ENCODE measurements at regions not wholly inside any gene's neighbourhood (a gene's known extent, or its start where the extent isn't known, plus 50 kb on each side); places are given as distances from the start of the nearest gene placed in this dataset.

DNA sequence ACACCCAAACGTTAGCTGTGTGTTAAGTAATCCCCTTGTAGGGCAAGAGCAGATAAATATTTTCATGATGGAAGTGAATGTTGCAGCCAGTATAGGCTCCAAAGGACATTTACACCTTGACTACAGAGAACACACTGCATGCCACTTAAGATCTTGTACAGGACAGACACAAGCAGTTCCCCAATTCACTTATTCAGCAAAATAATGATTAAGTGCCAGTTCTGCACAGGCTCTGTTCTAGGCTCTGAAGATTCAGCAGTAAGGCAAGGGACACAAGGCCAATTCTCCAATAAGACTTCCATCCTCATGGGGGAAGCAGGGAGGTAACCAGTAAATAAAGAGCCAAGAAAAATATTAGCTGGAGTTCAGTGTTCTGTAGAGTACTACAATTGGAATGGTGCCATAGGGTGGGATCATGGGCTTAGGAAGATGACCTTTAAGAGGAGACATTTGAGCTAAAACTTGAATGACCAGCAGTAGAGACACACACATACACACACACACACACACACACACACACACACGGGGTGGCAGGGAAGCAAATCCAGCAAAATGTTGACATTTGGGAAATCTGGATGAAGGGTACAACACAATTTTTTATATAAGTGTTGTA lies 199.9 kb upstream of the JUN start:
- TF ChIP-seq, protein P1, sequence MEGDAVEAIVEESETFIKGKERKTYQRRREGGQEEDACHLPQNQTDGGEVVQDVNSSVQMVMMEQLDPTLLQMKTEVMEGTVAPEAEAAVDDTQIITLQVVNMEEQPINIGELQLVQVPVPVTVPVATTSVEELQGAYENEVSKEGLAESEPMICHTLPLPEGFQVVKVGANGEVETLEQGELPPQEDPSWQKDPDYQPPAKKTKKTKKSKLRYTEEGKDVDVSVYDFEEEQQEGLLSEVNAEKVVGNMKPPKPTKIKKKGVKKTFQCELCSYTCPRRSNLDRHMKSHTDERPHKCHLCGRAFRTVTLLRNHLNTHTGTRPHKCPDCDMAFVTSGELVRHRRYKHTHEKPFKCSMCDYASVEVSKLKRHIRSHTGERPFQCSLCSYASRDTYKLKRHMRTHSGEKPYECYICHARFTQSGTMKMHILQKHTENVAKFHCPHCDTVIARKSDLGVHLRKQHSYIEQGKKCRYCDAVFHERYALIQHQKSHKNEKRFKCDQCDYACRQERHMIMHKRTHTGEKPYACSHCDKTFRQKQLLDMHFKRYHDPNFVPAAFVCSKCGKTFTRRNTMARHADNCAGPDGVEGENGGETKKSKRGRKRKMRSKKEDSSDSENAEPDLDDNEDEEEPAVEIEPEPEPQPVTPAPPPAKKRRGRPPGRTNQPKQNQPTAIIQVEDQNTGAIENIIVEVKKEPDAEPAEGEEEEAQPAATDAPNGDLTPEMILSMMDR (IDR thresholded peaks at IDR 0.05; ENCODE audit: insufficient read depth, low read depth, low read length) = no peak
- no peak for TF ChIP-seq EZH2 (IDR thresholded peaks at IDR 0.05; ENCODE audit: insufficient read depth, low read length)

All from astrocyte (in vitro differentiated cells and primary cell).